ENCODE measurements at regions not wholly inside any gene's neighbourhood (a gene's known extent, or its start where the extent isn't known, plus 50 kb on each side); places are given as distances from the start of the nearest gene placed in this dataset.

- WGBS (ENCODE audit: insufficient coverage, insufficient replicate concordance, low lambda C conversion rate, missing lambda C conversion rate): 6% methylated on average over 4 of the region's 4 CpGs
- no peaks in the 10 kb centered on the region for H3K4me1 ChIP-seq (ENCODE audit: control insufficient read depth, insufficient read depth, low read length)
- ATAC-seq: no peak
- H3K9ac ChIP-seq (ENCODE audit: control insufficient read depth, insufficient read depth, low read length): no peak overlapping the region
- no peaks in the 10 kb centered on the region for H4K20me1 ChIP-seq (ENCODE audit: control insufficient read depth, insufficient read depth)
- H3K79me2 ChIP-seq (ENCODE audit: control insufficient read depth, insufficient read depth, low read length): no peaks in the 10 kb centered on the region
- no peaks in the 10 kb centered on the region for H3K27me3 ChIP-seq (replicated peaks in 1 of 2; ENCODE audit: control insufficient read depth in 2 of 2, insufficient read depth in 2 of 2, low read length in 1 of 2)
- CTCF ChIA-PET: no interaction called here
- in situ Hi-C loops (cut with MboI) (no loop called here), intact Hi-C loops (cut with micrococcal nuclease; ENCODE audit: unreplicated experiment) (no loop called here)
- no peaks in the 10 kb centered on the region for H3K36me3 ChIP-seq (ENCODE audit: control insufficient read depth in 2 of 2, insufficient read depth in 2 of 2, low read length in 1 of 2)
- POLR2A ChIA-PET: no interaction called here
- DNase-seq (ENCODE audit: low read depth, low spot score): no peak
- H3K9me3 ChIP-seq (replicated peaks; ENCODE audit: control insufficient read depth, insufficient read depth, low read length): no peaks in the 10 kb centered on the region
- no peak overlapping the region for H3K27ac ChIP-seq (ENCODE audit: control insufficient read depth, insufficient read depth)
- no peak overlapping the region for H3K4me2 ChIP-seq (ENCODE audit: control insufficient read depth, insufficient read depth)
- H3K4me3 ChIP-seq: no peak overlapping the region
- no peak for FAIRE-seq
- no TSS peak for BruUV-seq (replicated peaks)
- no peak overlapping the region for H2AFZ ChIP-seq (ENCODE audit: control insufficient read depth, low read depth, low read length)
- RAD21 ChIA-PET (ENCODE audit: unreplicated experiment): no interaction called here
- SMC1A ChIA-PET (ENCODE audit: uncharacterized antibody, unreplicated experiment): no interaction called here
- no peak for TF ChIP-seq MTA2 (IDR thresholded peaks at IDR 0.05; ENCODE audit: low read depth)
- TF ChIP-seq STAT3 (IDR thresholded peaks at IDR 0.05; ENCODE audit: low read depth, low read length): no peak
- no peak for TF ChIP-seq MXI1 (IDR thresholded peaks at IDR 0.05; ENCODE audit: low read depth, low read length)
Observed at GRCh38 chr5:167479779-167480178, 811.7 kb upstream of the WWC1 start.

GRCh38 chr5:167481345-167481744 is 810.1 kb upstream of the WWC1 start:
- no TSS peak for BruUV-seq (replicated peaks)
- Histone ChIP-seq H3K27ac (ENCODE audit: control insufficient read depth, insufficient read depth) (no peak overlapping the region), H2AFZ (ENCODE audit: control insufficient read depth, low read depth, low read length) (no peak overlapping the region), H3K4me3 (no peak overlapping the region), H3K27me3 (replicated peaks in 1 of 2; ENCODE audit: control insufficient read depth in 2 of 2, insufficient read depth in 2 of 2, low read length in 1 of 2) (no peaks in the 10 kb centered on the region), H3K4me1 (ENCODE audit: control insufficient read depth, insufficient read depth, low read length) (no peaks in the 10 kb centered on the region), H3K79me2 (ENCODE audit: control insufficient read depth, insufficient read depth, low read length) (no peaks in the 10 kb centered on the region), H3K9ac (ENCODE audit: control insufficient read depth, insufficient read depth, low read length) (no peak overlapping the region), H3K9me3 (replicated peaks; ENCODE audit: control insufficient read depth, insufficient read depth, low read length) (no peaks in the 10 kb centered on the region), H4K20me1 (ENCODE audit: control insufficient read depth, insufficient read depth) (no peaks in the 10 kb centered on the region), H3K4me2 (ENCODE audit: control insufficient read depth, insufficient read depth) (no peak overlapping the region), H3K36me3 (ENCODE audit: control insufficient read depth in 2 of 2, insufficient read depth in 2 of 2, low read length in 1 of 2) (no peaks in the 10 kb centered on the region)
- ChIA-PET RAD21 (ENCODE audit: unreplicated experiment) (no interaction called here), SMC1A (ENCODE audit: uncharacterized antibody, unreplicated experiment) (no interaction called here), POLR2A (no interaction called here), CTCF (interaction anchor here (1.6 kb wide), 1 partner anchor 9 kb away, joined by 3 read pairs; no protein-coding TSS in a partner anchor)
- in situ Hi-C loops (cut with MboI) (no loop called here), intact Hi-C loops (cut with micrococcal nuclease; ENCODE audit: unreplicated experiment) (no loop called here)
- FAIRE-seq (no peak), ATAC-seq (no peak), DNase-seq (ENCODE audit: low read depth, low spot score) (no peak)
- peak; percentile 46; the same call in 1 of the 2 replicates for TF ChIP-seq ZBTB40 (IDR thresholded peaks at IDR 0.05; ENCODE audit: borderline replicate concordance)
- TF ChIP-seq TCF3 (IDR thresholded peaks at IDR 0.05; ENCODE audit: borderline replicate concordance, insufficient read depth, low read depth, low read length): no peak
- 30% methylated on average over 8 of the region's 8 CpGs for WGBS (ENCODE audit: insufficient coverage, insufficient replicate concordance, low lambda C conversion rate, missing lambda C conversion rate)

Data from GM12878 (cell line).